ENCODE measurements at regions not wholly inside any gene's neighbourhood (a gene's known extent, or its start where the extent isn't known, plus 50 kb on each side); places are given as distances from the start of the nearest gene placed in this dataset.

GRCh38 chr10:22767859-22768258, 53.5 kb upstream of the PIP4K2A start:
- peak in 1 of 58 donors; percentile 25 for DNase-seq

- DNase-seq: no peak
Measured at GRCh38 chr10:22766693-22767092, 52.3 kb upstream of the PIP4K2A start.

- DNase-seq: peak in 1 of 58 donors; percentile 33
Measured at GRCh38 chr10:22765660-22766547, 51.5 kb upstream of the PIP4K2A start.

GRCh38 chr10:22764639-22765038, 50.3 kb upstream of the PIP4K2A start:
- no peak for DNase-seq

Measured in anterior cingulate cortex (tissue), 58 donors.